GM19372 (cell line): ENCODE measurements at regions not wholly inside any gene's neighbourhood (a gene's known extent, or its start where the extent isn't known, plus 50 kb on each side); places are given as distances from the start of the nearest gene placed in this dataset.

ENCODE experiments used
- ATAC-seq: cut with Tn5 transposase; IDR thresholded peaks from one replicate; pipeline ENCODE4 v1.9.1; 2021; ENCODE audit warnings: mild to moderate bottlenecking, low read depth, moderate library complexity; ENCODE audit not compliant: unreplicated experiment

DNA sequence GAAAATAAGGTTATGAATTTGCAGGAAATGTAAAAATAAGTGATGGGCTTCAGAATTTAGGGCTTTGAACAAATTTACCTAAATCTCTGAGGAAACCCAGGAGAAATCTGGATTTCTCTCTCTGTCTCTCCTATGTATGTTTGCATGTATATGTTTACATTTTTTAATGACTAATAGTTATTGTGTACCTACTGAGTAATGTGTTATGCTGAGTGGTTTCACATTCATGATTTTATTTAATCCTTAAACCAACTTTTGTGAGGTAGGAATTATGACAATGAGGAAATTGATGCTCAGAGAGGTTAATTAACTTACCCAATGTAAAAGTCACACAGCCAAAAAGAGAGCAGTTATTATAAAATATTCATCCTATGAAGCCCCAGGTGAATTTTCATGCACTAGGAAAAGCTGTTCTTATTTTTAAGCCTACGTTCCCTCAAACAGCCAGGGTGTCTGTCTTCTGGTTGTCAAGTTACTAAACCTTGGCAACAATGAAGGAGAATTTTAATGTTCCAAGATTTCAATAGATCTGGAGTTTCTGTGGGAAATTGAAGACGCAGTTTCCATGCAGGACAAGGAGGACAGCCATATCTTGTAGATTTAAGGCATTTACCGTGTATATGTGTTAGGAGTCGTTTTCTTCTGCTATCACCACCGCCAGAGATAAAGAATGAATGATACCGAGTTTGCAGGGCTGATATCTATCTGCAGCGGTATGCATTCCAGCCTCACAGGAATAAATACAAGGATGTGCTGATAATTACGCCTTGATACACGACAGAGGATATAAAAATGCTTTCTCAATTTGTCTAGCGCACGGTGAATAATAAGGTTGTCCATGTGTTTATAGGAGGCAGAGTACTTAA, 484.8 kb downstream of the ZSWIM6 start:
- no peak for ATAC-seq

GRCh38 chr5:61817472-61818326, 485.6 kb downstream of the ZSWIM6 start:
- ATAC-seq: no peak

- no peak for ATAC-seq
Observed at GRCh38 chr5:61820836-61821235, 485.2 kb upstream of the KIF2A start.

DNA sequence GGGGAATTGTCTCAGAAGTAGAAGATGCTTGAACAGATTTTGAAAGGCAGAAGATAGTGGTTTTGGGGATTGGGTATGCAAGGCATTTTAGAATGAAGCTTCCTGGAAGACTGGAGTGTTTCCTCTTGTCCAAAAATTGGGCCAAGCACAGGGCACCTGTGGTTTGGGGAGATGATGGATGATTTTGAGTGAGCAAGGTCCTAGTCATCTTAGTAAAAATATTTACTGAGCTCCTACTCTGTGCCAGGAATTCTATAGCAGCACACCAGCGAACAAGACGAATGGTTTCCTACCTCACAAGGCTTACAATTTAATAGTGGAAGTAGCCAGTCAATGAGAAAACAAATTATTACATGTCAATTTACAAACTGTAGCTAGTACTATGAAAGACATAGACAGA, 484.4 kb upstream of the KIF2A start:
- no peak for ATAC-seq

DNA sequence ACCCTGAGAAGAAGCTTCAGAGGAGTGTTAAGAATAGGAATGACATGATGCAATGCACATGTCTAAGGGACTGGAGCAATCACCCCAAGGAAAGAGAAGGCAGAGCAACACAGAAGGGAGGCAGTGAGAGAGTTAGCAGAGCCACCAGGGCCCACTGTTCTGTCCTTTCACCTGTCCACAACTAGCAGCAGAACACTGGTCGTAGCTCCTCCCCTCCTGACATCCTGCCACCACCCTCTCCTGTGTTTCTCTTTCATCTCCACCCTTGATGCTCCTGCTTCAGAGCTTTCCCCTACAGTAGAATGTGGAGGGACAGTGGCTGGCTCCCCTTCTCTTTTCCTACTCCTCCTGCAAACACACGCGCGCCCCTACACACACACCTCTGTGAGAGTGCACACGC, 483.4 kb upstream of the KIF2A start:
- no peak for ATAC-seq

DNA sequence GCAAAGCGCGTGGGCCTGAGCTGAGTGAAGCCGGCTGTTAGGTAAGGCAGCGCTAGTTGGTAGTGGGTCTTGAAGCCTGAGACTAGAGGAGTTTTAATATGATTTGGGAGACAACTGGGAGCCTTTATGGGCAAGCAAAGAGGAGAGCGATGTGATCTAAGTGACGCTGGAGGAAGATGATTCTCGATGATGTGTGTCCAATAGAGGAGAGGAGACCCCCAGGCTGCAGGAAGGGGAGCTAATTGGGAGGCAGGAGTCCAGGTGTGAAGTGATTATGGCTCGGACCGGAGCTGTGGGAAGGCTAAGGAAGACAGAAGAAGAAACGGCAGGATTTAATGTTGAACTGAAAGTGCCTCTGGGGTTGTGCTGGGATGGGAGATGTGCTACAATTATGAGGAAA, 482.9 kb upstream of the KIF2A start:
- no peak for ATAC-seq

DNA sequence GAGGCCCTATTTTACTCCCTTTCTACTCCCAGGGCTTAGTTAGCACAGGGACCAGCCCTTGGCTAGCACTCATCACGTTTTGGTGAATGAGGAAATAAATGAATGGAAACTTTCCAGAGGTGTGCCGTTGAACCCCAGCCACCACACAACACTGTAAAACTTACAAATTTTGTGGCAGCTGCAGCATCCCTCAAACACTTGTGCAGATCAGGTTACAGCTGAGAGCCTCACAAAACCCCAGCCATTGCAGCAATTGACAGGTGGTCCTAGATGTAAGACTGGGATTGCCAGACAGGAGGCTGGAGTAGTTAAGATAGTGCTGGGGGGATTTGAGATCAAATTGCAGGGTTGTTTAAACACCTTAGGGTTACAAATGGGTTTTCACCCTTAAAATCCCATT, 482.2 kb upstream of the KIF2A start:
- no peak for ATAC-seq

DNA sequence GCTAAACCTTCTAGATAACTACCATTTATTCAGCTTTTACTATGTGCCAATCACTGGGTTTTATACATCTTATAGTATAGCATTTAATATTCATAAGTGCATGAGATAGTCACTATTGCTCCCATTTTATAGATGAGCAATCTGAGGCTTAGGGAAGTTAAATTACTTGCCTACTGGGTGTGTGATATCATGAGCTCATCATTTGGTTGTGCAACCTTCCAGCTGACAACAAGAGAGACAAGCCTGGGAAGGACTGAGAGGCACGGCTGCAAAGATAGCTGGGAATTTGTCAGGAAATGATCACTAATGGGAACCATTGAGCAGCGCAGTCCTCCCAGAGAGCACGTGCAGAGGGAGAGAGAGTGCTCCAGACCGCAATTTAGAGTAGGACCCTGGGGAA, 481.6 kb upstream of the KIF2A start:
- no peak for ATAC-seq

DNA sequence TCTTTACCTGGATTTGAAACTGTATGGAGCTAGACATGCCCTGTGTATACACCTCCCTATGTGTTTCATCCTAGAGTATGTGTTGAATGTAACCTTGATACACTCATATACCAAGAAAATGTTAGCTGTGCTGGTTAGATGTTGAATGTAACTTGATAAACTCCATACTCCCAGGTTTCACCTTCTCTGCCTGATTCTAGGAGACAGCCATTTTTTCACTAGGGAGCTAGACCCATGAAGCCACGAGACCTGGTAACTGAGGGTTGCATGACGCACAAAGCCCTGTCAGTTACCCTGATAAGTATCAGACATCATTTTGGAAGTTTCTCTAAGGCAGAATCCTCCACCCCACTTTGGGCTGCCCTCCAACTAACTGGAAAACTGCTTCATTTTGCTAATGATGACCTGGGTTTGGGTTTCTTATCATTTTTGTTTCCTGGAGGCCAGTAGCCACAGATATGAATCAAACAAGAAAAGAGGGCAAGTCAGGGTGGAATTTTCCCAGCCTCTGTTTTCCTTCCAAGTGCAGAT, 478.5 kb upstream of the KIF2A start:
- no peak for ATAC-seq

GRCh38 chr5:61828856-61829255, 477.1 kb upstream of the KIF2A start:
- ATAC-seq: no peak

- ATAC-seq: no peak
Observed at GRCh38 chr5:61831736-61832135, 474.3 kb upstream of the KIF2A start.

DNA sequence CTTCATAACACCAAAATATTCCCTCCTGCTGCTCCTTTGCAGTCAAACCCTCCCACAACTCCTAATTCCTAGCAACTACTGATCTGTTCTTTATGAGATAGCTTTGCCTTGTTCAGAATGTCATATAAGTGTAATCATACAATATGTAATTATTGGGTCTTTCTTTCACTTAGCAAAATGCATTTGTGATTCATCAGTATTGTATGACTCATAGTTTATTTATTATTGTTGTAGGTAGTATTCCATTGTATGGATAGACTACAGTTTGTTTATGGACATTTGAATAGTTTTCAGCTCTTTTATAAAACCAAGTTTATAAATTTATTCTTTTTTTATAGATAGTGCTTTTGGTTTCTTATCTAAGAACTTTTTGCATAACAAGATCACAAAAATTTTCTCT, 468.2 kb upstream of the KIF2A start:
- ATAC-seq: no peak

DNA sequence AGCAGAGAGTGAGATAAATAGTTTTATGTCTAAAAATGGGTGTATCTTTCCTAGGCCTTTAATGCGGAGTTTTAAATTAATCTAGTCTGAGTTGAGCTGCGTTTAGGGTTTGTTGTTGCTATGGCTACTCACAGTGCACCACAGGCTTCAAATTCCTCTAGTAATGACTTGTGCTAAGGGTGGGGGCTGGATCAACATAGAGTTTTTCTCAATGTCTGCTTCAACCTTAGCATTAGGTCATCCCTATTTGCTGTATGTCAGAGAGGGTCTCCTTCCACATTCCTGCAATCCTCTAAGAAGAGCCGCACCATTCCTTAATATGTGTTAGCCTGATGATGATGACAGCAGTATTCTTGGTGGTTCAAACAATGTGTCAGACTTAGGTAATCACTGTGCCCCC, 465.6 kb upstream of the KIF2A start:
- ATAC-seq: no peak

- ATAC-seq: no peak
Observed at GRCh38 chr5:61842840-61843239, 463.2 kb upstream of the KIF2A start.

- no peak for ATAC-seq
Observed at GRCh38 chr5:61850696-61851095, 455.3 kb upstream of the KIF2A start.

GRCh38 chr5:61854531-61854930, 451.5 kb upstream of the KIF2A start:
- no peak for ATAC-seq

DNA sequence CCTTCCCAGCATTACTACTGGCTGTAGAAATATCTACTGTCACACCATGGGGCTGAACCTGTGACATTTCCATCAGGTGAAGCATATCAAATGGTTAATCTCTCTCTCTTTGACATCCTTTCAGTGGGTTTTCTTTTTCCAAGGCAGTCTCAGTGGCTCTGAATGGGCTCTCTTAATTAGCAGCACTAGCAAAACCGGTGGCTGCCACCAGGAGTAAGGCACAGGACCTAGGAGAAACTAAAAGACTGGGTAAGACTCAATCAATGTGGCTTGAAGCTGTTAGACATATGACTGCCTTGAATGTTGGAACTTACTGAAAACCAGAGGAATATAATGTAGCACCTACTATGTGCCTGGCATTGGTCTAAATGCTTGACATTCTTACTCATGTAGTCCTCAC, 445.0 kb upstream of the KIF2A start:
- ATAC-seq: no peak

- no peak for ATAC-seq
Observed at GRCh38 chr5:61866930-61867329, 439.1 kb upstream of the KIF2A start.

- no peak for ATAC-seq
Observed at GRCh38 chr5:61869333-61869732, 436.7 kb upstream of the KIF2A start.

DNA sequence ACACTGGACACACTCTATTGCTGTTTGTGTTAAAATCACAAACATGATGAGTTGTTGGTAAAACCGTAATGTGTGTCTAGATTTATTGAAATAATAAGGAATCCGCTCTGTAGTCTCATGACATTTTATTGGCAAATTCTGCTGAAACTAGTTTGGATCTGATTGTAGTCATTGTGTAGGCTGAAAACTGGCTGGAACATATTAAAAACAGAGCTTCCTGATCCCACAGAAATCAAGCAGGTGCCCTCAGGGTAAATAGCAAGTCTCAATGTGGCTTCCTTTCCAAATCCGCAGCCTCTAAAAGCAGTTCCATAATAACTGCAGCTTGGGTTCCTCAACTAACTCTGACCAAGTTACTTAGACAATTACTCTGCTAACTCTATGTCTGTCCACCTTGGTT, 427.5 kb upstream of the KIF2A start:
- ATAC-seq: no peak

DNA sequence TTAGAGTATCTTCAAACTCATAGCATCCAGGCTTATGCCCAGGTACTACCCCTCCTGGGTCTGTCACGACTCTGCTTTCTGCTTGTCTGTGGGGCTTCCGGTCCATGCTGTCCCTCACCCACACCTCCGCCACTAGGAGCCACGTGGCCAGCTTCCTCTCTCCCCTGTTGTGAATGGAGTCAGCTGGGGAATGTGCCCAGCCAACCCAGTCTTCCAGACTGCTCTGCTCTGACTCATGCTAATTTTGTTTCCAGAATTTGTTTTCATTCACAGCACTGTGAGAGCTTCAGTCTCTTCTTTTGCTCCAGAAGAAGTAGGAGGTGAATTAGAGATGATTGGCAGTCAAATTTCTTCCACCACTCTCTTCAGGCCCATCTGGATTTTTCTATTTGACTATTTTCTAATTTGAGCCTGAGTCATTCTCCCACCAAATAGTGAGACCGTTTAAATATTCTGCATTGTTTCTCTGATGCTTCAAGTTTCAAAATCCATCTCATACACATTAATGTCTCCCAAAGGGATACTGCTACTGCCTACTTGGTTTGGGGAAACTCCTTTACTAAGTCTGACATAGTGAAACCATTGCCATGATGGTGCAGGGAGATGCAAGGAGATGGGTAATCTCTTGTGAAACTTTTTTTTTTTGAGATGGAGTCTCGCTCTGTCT, 424.1 kb upstream of the KIF2A start:
- no peak for ATAC-seq
